Spleen (tissue), 7 donors: ENCODE measurements at regions not wholly inside any gene's neighbourhood (a gene's known extent, or its start where the extent isn't known, plus 50 kb on each side); places are given as distances from the start of the nearest gene placed in this dataset.

Source experiments
- POLR2A ChIP-seq, 3 donors: fragments of 450-650 bp; IDR thresholded peaks; one replicate each; pipeline ENCODE4 v1.5.1; 2017; ENCODE audit warnings: antibody characterized with exemption in 3 of 3, mild to moderate bottlenecking in 1 of 3
- TF ChIP-seq, protein P1 (sequence below), 11 experiments: fragments of 200-600 bp in 7 of 11; fragments of 450-650 bp in 4 of 11; sonication (generic) in 4 of 11; IDR thresholded peaks in 8 of 11; conservative IDR thresholded peaks in 3 of 11; 1 replicate in 7 of 11; 2 replicates in 4 of 11; pipeline versions ENCODE4 v1.4.0 to v1.8.0; 2016 to 2021; ENCODE audit warnings: antibody characterized with exemption in 11 of 11, inconsistent platforms in 4 of 11, mild to moderate bottlenecking in 1 of 11
- donor health status: DM: no; HTN: no; CAD: no; lungs with moderate emphysema.
- donor health status: DM: no; HTN: no; CAD: no.
- donor health status: DM: no; HTN: no; CAD: no.

DNA sequence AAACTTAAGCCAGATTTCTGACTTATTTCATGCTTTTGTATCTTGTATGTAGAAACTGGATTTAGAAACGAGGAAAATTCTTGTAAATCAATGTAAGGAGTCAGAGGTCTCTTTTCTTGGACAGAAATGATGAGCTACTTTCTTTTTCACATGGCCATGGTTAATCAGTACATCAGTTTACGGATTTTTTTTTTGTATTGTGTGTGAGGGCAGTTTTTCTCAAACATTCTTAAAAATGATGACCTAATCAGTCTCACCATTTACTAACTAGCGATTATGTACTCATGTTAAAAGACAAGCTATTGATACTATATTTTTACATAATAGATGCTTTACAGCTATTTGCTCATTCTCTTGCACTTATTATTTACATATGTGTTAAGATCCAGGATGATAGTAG, 165.2 kb upstream of the DOCK10 start:
- TF ChIP-seq, protein P1, sequence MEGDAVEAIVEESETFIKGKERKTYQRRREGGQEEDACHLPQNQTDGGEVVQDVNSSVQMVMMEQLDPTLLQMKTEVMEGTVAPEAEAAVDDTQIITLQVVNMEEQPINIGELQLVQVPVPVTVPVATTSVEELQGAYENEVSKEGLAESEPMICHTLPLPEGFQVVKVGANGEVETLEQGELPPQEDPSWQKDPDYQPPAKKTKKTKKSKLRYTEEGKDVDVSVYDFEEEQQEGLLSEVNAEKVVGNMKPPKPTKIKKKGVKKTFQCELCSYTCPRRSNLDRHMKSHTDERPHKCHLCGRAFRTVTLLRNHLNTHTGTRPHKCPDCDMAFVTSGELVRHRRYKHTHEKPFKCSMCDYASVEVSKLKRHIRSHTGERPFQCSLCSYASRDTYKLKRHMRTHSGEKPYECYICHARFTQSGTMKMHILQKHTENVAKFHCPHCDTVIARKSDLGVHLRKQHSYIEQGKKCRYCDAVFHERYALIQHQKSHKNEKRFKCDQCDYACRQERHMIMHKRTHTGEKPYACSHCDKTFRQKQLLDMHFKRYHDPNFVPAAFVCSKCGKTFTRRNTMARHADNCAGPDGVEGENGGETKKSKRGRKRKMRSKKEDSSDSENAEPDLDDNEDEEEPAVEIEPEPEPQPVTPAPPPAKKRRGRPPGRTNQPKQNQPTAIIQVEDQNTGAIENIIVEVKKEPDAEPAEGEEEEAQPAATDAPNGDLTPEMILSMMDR (IDR thresholded peaks at IDR 0.05 in 8 of 11, conservative IDR thresholded peaks at IDR 0.05 in 3 of 11), result no peak
- no peak for TF ChIP-seq POLR2A (IDR thresholded peaks at IDR 0.05)
